GM12875 (cell line): ENCODE measurements at regions not wholly inside any gene's neighbourhood (a gene's known extent, or its start where the extent isn't known, plus 50 kb on each side); places are given as distances from the start of the nearest gene placed in this dataset.

ENCODE experiments used
- H3K4me3 ChIP-seq: one replicate; pipeline ENCODE4 v1.5.1; 2011; ENCODE audit warnings: low read depth, low read length, control low read depth
- CTCF ChIP-seq: IDR thresholded peaks from 2 replicates; pipeline ENCODE4 v1.5.1; 2011; ENCODE audit warnings: low read depth, mild to moderate bottlenecking, control low read depth, inconsistent platforms, low read length, moderate library complexity, borderline replicate concordance; ENCODE audit not compliant: insufficient read depth

GRCh38 chr4:36692586-36692985 is 411.2 kb downstream of the DTHD1 start:
- no peak for TF ChIP-seq CTCF
- no peak overlapping the region for H3K4me3 ChIP-seq

DNA sequence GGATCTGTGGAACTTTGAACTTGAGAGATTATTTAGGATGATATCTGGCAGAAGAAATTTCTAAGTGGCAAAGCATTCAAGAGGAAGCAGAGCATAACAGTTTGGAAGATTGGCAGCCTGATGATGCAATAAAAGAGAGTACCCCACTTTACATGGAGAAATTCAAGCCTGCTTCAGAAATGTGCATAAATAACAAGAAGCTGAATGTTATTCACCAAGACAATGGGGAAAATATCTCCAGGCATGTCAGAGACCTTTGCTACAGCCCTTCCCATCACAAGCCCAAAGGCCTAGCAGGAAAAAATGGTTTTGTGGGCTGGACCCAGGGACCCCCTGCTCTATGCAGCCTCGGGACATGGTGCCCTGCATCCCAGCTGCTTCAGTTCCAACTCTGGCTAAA is 420.8 kb downstream of the DTHD1 start:
- TF ChIP-seq CTCF = no peak
- no peak overlapping the region for H3K4me3 ChIP-seq

GRCh38 chr4:36704289-36704688 is 422.9 kb downstream of the DTHD1 start:
- no peak for TF ChIP-seq CTCF
- H3K4me3 ChIP-seq = no peak overlapping the region

GRCh38 chr4:36709991-36710390 is 428.6 kb downstream of the DTHD1 start:
- no peak for TF ChIP-seq CTCF
- H3K4me3 ChIP-seq = no peak overlapping the region

- TF ChIP-seq CTCF = no peak
- H3K4me3 ChIP-seq = no peak overlapping the region
Observed at GRCh38 chr4:36712013-36712412, 430.6 kb downstream of the DTHD1 start.

GRCh38 chr4:36716874-36717273 is 435.5 kb downstream of the DTHD1 start:
- no peak overlapping the region for H3K4me3 ChIP-seq
- no peak for TF ChIP-seq CTCF

GRCh38 chr4:36719425-36719824 is 438.0 kb downstream of the DTHD1 start:
- no peak overlapping the region for H3K4me3 ChIP-seq
- TF ChIP-seq CTCF = no peak
